ENCODE measurements at regions not wholly inside any gene's neighbourhood (a gene's known extent, or its start where the extent isn't known, plus 50 kb on each side); places are given as distances from the start of the nearest gene placed in this dataset.

DNA sequence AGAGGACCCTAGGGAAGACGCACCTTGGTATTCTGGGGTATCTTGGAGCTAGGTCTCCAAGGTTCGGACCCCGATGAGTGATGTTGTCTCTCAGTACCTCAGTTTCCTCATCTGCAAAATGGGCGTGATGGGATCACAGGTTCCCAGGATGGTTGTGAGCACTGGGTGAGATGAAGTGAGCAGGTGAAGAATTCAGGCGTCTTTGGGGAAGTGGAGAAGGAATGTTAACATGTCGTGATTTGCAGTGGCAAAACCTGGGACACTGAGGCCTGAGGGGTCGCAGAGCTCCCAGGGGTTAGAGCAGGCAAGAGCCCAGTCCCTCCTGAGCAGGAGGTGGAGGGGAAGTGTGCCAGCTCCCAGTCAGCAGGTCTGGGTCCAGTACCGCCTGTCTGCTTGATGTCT is 215.1 kb upstream of the GSE1 start:
- Histone ChIP-seq H3K27me3 (ENCODE audit: control insufficient read depth in 3 of 3, insufficient read depth in 3 of 3, low read length in 2 of 3) (no peaks in the 10 kb centered on the region), H3K4me3 (no peak overlapping the region), H3K27ac (ENCODE audit: low read depth in 1 of 2, low read length in 1 of 2) (no peak overlapping the region), H3K9ac (ENCODE audit: insufficient read depth in 1 of 2, low read length in 2 of 2) (no peak overlapping the region), H3K36me3 (ENCODE audit: control insufficient read depth in 4 of 4, insufficient read depth in 4 of 4, low read length in 4 of 4) (no peaks in the 10 kb centered on the region), H3K9me3 (ENCODE audit: control insufficient read depth in 4 of 4, insufficient read depth in 3 of 4, low read length in 3 of 4) (no peaks in the 10 kb centered on the region), H3K4me1 (ENCODE audit: control insufficient read depth in 5 of 5, insufficient read depth in 5 of 5, low read length in 5 of 5) (peaks cover 0 to 40% (median 12%) of the 10 kb centered on the region in 5 donors)
- WGBS, 2 donors: 93 to 97% methylated on average over 8 of the region's 8 CpGs
- TF ChIP-seq, protein P1, sequence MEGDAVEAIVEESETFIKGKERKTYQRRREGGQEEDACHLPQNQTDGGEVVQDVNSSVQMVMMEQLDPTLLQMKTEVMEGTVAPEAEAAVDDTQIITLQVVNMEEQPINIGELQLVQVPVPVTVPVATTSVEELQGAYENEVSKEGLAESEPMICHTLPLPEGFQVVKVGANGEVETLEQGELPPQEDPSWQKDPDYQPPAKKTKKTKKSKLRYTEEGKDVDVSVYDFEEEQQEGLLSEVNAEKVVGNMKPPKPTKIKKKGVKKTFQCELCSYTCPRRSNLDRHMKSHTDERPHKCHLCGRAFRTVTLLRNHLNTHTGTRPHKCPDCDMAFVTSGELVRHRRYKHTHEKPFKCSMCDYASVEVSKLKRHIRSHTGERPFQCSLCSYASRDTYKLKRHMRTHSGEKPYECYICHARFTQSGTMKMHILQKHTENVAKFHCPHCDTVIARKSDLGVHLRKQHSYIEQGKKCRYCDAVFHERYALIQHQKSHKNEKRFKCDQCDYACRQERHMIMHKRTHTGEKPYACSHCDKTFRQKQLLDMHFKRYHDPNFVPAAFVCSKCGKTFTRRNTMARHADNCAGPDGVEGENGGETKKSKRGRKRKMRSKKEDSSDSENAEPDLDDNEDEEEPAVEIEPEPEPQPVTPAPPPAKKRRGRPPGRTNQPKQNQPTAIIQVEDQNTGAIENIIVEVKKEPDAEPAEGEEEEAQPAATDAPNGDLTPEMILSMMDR (IDR thresholded peaks at IDR 0.05; ENCODE audit: control extremely low read depth, extremely low read depth): no peak
- DNase-seq (no peak), ATAC-seq (ENCODE audit: insufficient read depth, low FRiP score) (no peak)

- no peak overlapping the region for H3K27ac ChIP-seq (ENCODE audit: low read depth in 1 of 2, low read length in 1 of 2)
- no peak overlapping the region for H3K9ac ChIP-seq (ENCODE audit: insufficient read depth in 1 of 2, low read length in 2 of 2)
- ATAC-seq (ENCODE audit: insufficient read depth, low FRiP score) (no peak), DNase-seq (no peak)
- no peak overlapping the region for H3K4me3 ChIP-seq
- H3K36me3 ChIP-seq (ENCODE audit: control insufficient read depth in 4 of 4, insufficient read depth in 4 of 4, low read length in 4 of 4): no peaks in the 10 kb centered on the region
- H3K9me3 ChIP-seq (ENCODE audit: control insufficient read depth in 4 of 4, insufficient read depth in 3 of 4, low read length in 3 of 4): no peaks in the 10 kb centered on the region
- peaks cover 0 to 36% (median 12%) of the 10 kb centered on the region in 5 donors for H3K4me1 ChIP-seq (ENCODE audit: control insufficient read depth in 5 of 5, insufficient read depth in 5 of 5, low read length in 5 of 5)
- H3K27me3 ChIP-seq (ENCODE audit: control insufficient read depth in 3 of 3, insufficient read depth in 3 of 3, low read length in 2 of 3): no peaks in the 10 kb centered on the region
- 85% methylated on average over 22 of the region's 22 CpGs for WGBS, 2 donors
- TF ChIP-seq, protein P1 (IDR thresholded peaks at IDR 0.05; ENCODE audit: control extremely low read depth, extremely low read depth): no peak
Measured at GRCh38 chr16:85398688-85399582, 214.2 kb upstream of the GSE1 start.

- WGBS, 2 donors: 82 to 84% methylated on average over 23 of the region's 23 CpGs
- Histone ChIP-seq H3K4me3 (no peak overlapping the region), H3K9ac (ENCODE audit: insufficient read depth in 1 of 2, low read length in 2 of 2) (no peak overlapping the region), H3K27me3 (ENCODE audit: control insufficient read depth in 3 of 3, insufficient read depth in 3 of 3, low read length in 2 of 3) (no peaks in the 10 kb centered on the region), H3K9me3 (ENCODE audit: control insufficient read depth in 4 of 4, insufficient read depth in 3 of 4, low read length in 3 of 4) (no peaks in the 10 kb centered on the region), H3K4me1 (ENCODE audit: control insufficient read depth in 5 of 5, insufficient read depth in 5 of 5, low read length in 5 of 5) (peaks cover 0 to 28% (median 11%) of the 10 kb centered on the region in 5 donors), H3K36me3 (ENCODE audit: control insufficient read depth in 4 of 4, insufficient read depth in 4 of 4, low read length in 4 of 4) (no peaks in the 10 kb centered on the region), H3K27ac (ENCODE audit: low read depth in 1 of 2, low read length in 1 of 2) (no peak overlapping the region)
- no peak for ATAC-seq (ENCODE audit: insufficient read depth, low FRiP score)
- peak in 1 of 3 donors; percentile 44 for DNase-seq
- TF ChIP-seq, protein P1 (IDR thresholded peaks at IDR 0.05; ENCODE audit: control extremely low read depth, extremely low read depth): no peak
Measured at GRCh38 chr16:85399583-85400284, 213.4 kb upstream of the GSE1 start.
